OCI-LY3 (cell line): ENCODE measurements at regions not wholly inside any gene's neighbourhood (a gene's known extent, or its start where the extent isn't known, plus 50 kb on each side); places are given as distances from the start of the nearest gene placed in this dataset.

Source experiments
- H2AFZ ChIP-seq: fragments of 200-600, 300-600 bp; shearing (Covaris generic); 2 replicates; pipeline ENCODE4 v1.6.0; 2014; ENCODE audit warnings: antibody characterized with exemption, low read depth, low read length
- H3K27ac ChIP-seq: fragments of 200-600, 300-600 bp; sonication (generic); 2 replicates; pipeline ENCODE4 v1.5.1; 2014; ENCODE audit warnings: mild to moderate bottlenecking, low read length, moderate library complexity, mixed read lengths
- H3K27me3 ChIP-seq: fragments of 200-600, 300-600 bp; sonication (generic); 2 replicates; pipeline ENCODE4 v1.6.1; 2014; ENCODE audit warnings: low read depth, low read length, mixed read lengths
- H3K36me3 ChIP-seq: fragments of 200-600, 300-600 bp; sonication (generic); replicated peaks from 2 replicates; pipeline ENCODE3; 2014; ENCODE audit warnings: low read depth, low read length, mixed read lengths
- H3K4me1 ChIP-seq: fragments of 300-600, 200-600 bp; sonication (generic); 2 replicates; pipeline ENCODE4 v1.6.1; 2014; ENCODE audit warnings: low read length, mixed read lengths
- H3K4me2 ChIP-seq: fragments of 200-600, 300-600 bp; sonication (generic); 2 replicates; pipeline ENCODE4 v1.6.1; 2014; ENCODE audit warnings: low read length, mixed read lengths
- H3K4me3 ChIP-seq: fragments of 300-600, 200-600 bp; sonication (generic); 2 replicates; pipeline ENCODE4 v1.5.1; 2014; ENCODE audit warnings: antibody characterized with exemption, mild to moderate bottlenecking, low read length, moderate library complexity
- H3K79me2 ChIP-seq: fragments of 300-600, 200-600 bp; shearing (Covaris generic); 2 replicates; pipeline ENCODE4 v1.6.1; 2014; ENCODE audit warnings: mild to moderate bottlenecking, low read length, mixed read lengths
- H3K9ac ChIP-seq: fragments of 300-600, 200-600 bp; shearing (Covaris generic); 2 replicates; pipeline ENCODE4 v1.6.0; 2014; ENCODE audit warnings: mild to moderate bottlenecking, low read length, moderate library complexity
- H3K9me3 ChIP-seq: fragments of 200-600, 300-600 bp; shearing (Covaris generic); 2 replicates; pipeline ENCODE4 v1.6.1; 2014; ENCODE audit warnings: low read length, mixed read lengths; ENCODE audit not compliant: insufficient read depth
- H4K20me1 ChIP-seq: fragments of 200-600, 300-600 bp; sonication (generic); 2 replicates; pipeline ENCODE4 v1.6.1; 2016; ENCODE audit warnings: low read length, mixed read lengths; ENCODE audit not compliant: insufficient read depth
- EZH2phosphoT487 ChIP-seq: fragments of 200-600 bp; shearing (Covaris generic); IDR thresholded peaks from 2 replicates; pipeline ENCODE4 v1.6.1; 2018; ENCODE audit warnings: antibody characterized with exemption, mixed run types, low read depth
- TF ChIP-seq, protein P1 (sequence below): fragments of 200-600, 300-600 bp; sonication (generic); IDR thresholded peaks from 2 replicates; pipeline ENCODE4 v1.5.1; 2014; ENCODE audit warnings: antibody characterized with exemption, low read length, low read depth

DNA sequence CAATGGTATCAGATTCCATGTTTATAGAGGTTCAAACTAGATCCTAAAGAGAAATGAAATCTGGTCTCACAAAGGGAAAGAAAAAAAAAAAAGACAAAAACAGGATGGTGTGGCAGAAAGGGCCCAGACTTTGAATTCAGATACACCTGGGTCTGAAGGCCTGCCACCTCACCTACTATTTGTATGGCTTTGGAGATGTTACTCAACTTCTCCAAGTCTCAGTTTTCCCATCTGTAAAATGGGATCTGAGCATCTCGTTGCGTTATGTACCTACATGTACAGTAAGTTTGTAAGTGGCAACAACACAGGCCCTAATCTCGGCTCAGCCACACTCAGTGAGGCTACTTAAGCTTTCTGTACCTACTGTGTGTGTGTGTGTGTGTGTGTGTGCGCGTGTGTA lies 147.5 kb upstream of the FGGY start:
- Histone ChIP-seq H3K4me2 (no peak overlapping the region), H3K27ac (no peak overlapping the region), H3K9ac (no peak overlapping the region), H4K20me1 (no peaks in the 10 kb centered on the region), H3K9me3 (no peaks in the 10 kb centered on the region), H3K4me3 (no peak overlapping the region), H3K4me1 (peaks cover 34% of the 10 kb centered on the region), H2AFZ (no peak overlapping the region), H3K36me3 (no peaks in the 10 kb centered on the region), H3K27me3 (no peaks in the 10 kb centered on the region), H3K79me2 (no peaks in the 10 kb centered on the region)
- no peak for TF ChIP-seq EZH2phosphoT487
- TF ChIP-seq, protein P1, sequence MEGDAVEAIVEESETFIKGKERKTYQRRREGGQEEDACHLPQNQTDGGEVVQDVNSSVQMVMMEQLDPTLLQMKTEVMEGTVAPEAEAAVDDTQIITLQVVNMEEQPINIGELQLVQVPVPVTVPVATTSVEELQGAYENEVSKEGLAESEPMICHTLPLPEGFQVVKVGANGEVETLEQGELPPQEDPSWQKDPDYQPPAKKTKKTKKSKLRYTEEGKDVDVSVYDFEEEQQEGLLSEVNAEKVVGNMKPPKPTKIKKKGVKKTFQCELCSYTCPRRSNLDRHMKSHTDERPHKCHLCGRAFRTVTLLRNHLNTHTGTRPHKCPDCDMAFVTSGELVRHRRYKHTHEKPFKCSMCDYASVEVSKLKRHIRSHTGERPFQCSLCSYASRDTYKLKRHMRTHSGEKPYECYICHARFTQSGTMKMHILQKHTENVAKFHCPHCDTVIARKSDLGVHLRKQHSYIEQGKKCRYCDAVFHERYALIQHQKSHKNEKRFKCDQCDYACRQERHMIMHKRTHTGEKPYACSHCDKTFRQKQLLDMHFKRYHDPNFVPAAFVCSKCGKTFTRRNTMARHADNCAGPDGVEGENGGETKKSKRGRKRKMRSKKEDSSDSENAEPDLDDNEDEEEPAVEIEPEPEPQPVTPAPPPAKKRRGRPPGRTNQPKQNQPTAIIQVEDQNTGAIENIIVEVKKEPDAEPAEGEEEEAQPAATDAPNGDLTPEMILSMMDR: no peak

GRCh38 chr1:59150577-59151386 lies 146.1 kb upstream of the FGGY start:
- TF ChIP-seq, protein P1: no peak
- no peak for TF ChIP-seq EZH2phosphoT487
- Histone ChIP-seq H2AFZ (no peak overlapping the region), H4K20me1 (no peaks in the 10 kb centered on the region), H3K79me2 (no peaks in the 10 kb centered on the region), H3K36me3 (no peaks in the 10 kb centered on the region), H3K27ac (no peak overlapping the region), H3K4me3 (peak overlapping the region; percentile 1; the same call in 1 of the 2 replicates), H3K9ac (no peak overlapping the region), H3K4me2 (peak overlapping the region; percentile 51), H3K27me3 (no peaks in the 10 kb centered on the region), H3K9me3 (no peaks in the 10 kb centered on the region), H3K4me1 (peaks cover 34% of the 10 kb centered on the region)

DNA sequence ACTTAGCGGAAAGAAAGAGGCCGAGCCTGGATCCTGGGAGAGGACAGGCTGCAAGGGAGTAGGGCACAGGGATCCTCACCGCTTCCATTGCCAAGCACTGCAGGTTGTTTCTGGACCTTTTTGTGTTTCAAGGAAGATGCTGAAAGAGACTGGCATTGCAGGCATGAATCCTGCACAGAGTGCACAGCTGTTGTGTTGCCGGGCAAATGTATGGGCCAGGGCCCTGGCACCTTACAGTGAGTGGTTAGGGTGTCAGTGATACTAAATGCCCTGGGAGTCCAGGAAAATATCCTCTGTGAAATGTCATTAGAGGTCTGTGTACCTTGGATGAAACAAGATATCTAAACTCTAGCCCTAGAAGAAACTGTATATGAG lies 145.5 kb upstream of the FGGY start:
- Histone ChIP-seq H2AFZ (no peak overlapping the region), H3K9ac (no peak overlapping the region), H3K9me3 (no peaks in the 10 kb centered on the region), H4K20me1 (no peaks in the 10 kb centered on the region), H3K4me3 (no peak overlapping the region), H3K36me3 (no peaks in the 10 kb centered on the region), H3K79me2 (no peaks in the 10 kb centered on the region), H3K4me2 (peak overlapping the region; percentile 51; the same call in 1 of the 2 replicates), H3K27ac (no peak overlapping the region), H3K4me1 (peaks cover 31% of the 10 kb centered on the region), H3K27me3 (no peaks in the 10 kb centered on the region)
- TF ChIP-seq EZH2phosphoT487: no peak
- TF ChIP-seq, protein P1: no peak

- Histone ChIP-seq H3K9me3 (no peaks in the 10 kb centered on the region), H3K4me2 (no peak overlapping the region), H3K79me2 (no peaks in the 10 kb centered on the region), H3K4me1 (peaks cover 31% of the 10 kb centered on the region), H3K4me3 (no peak overlapping the region), H3K36me3 (no peaks in the 10 kb centered on the region), H3K9ac (no peak overlapping the region), H3K27me3 (no peaks in the 10 kb centered on the region), H2AFZ (no peak overlapping the region), H4K20me1 (no peaks in the 10 kb centered on the region), H3K27ac (no peak overlapping the region)
- TF ChIP-seq, protein P1: no peak
- no peak for TF ChIP-seq EZH2phosphoT487
Measured at GRCh38 chr1:59151860-59152259, 145.0 kb upstream of the FGGY start.
